Nephron progenitor cell (in vitro differentiated cells): ENCODE measurements at regions not wholly inside any gene's neighbourhood (a gene's known extent, or its start where the extent isn't known, plus 50 kb on each side); places are given as distances from the start of the nearest gene placed in this dataset.

Source experiments
- DNase-seq: peaks from one replicate; pipeline ENCODE4 v3.0.0; 2021
- H3K27ac Mint-ChIP-seq: 2 replicates; pipeline ENCODE4 v1.8.0; 2021; ENCODE audit warnings: mild to moderate bottlenecking, moderate library complexity, mixed read lengths
- H3K27me3 Mint-ChIP-seq: 2 replicates; pipeline ENCODE4 v1.8.0; 2021; ENCODE audit warnings: mild to moderate bottlenecking, low read depth, mixed read lengths; ENCODE audit not compliant: poor library complexity
- H3K36me3 Mint-ChIP-seq: 2 replicates; pipeline ENCODE4 v1.8.0; 2021; ENCODE audit warnings: low read depth, mixed read lengths
- H3K4me1 Mint-ChIP-seq: 2 replicates; pipeline ENCODE4 v1.8.0; 2021; ENCODE audit warnings: mixed read lengths
- H3K4me3 Mint-ChIP-seq: 2 replicates; pipeline ENCODE4 v1.8.0; 2021; ENCODE audit warnings: mild to moderate bottlenecking, moderate library complexity, mixed read lengths
- H3K9me3 Mint-ChIP-seq: 2 replicates; pipeline ENCODE4 v1.8.0; 2021; ENCODE audit warnings: mild to moderate bottlenecking, moderate library complexity, mixed read lengths
- CTCF ChIP-seq: fragments of 200-600 bp; sonication (generic); IDR thresholded peaks from 2 replicates; pipeline ENCODE4 v1.5.0; 2021; ENCODE audit warnings: antibody characterized with exemption

GRCh38 chr16:6841392-6841791 lies 491.3 kb upstream of the RBFOX1 start:
- Mint-ChIP-seq H3K27me3 (peaks cover 8% of the 10 kb centered on the region), H3K4me1 (no peaks in the 10 kb centered on the region), H3K27ac (no peak overlapping the region), H3K4me3 (no peak overlapping the region), H3K36me3 (no peaks in the 10 kb centered on the region), H3K9me3 (peaks cover 16% of the 10 kb centered on the region)
- no peak for TF ChIP-seq CTCF
- no peak for DNase-seq

- DNase-seq = no peak
- Mint-ChIP-seq H3K9me3 (no peaks in the 10 kb centered on the region), H3K36me3 (no peaks in the 10 kb centered on the region), H3K27me3 (peaks cover 7% of the 10 kb centered on the region), H3K4me3 (no peak overlapping the region), H3K4me1 (no peaks in the 10 kb centered on the region), H3K27ac (no peak overlapping the region)
- TF ChIP-seq CTCF = no peak
These were observed 494.9 kb upstream of the RBFOX1 start for GRCh38 chr16:6837722-6838121.

- H3K27me3 Mint-ChIP-seq = peaks cover 7% of the 10 kb centered on the region
- H3K4me1 Mint-ChIP-seq = no peaks in the 10 kb centered on the region
- no peaks in the 10 kb centered on the region for H3K9me3 Mint-ChIP-seq
- H3K36me3 Mint-ChIP-seq = no peaks in the 10 kb centered on the region
- DNase-seq = no peak
- H3K27ac Mint-ChIP-seq = no peak overlapping the region
- TF ChIP-seq CTCF = no peak
- no peak overlapping the region for H3K4me3 Mint-ChIP-seq
These were observed 495.9 kb upstream of the RBFOX1 start for GRCh38 chr16:6836766-6837165.

GRCh38 chr16:6835941-6836340 lies 496.7 kb upstream of the RBFOX1 start:
- no peak for DNase-seq
- Mint-ChIP-seq H3K27me3 (peaks cover 7% of the 10 kb centered on the region), H3K4me3 (no peak overlapping the region), H3K36me3 (no peaks in the 10 kb centered on the region), H3K27ac (no peak overlapping the region), H3K9me3 (no peaks in the 10 kb centered on the region), H3K4me1 (no peaks in the 10 kb centered on the region)
- no peak for TF ChIP-seq CTCF

GRCh38 chr16:6835516-6835915 lies 497.1 kb upstream of the RBFOX1 start:
- Mint-ChIP-seq H3K4me3 (no peak overlapping the region), H3K36me3 (no peaks in the 10 kb centered on the region), H3K9me3 (no peaks in the 10 kb centered on the region), H3K27me3 (peaks cover 7% of the 10 kb centered on the region), H3K27ac (no peak overlapping the region), H3K4me1 (no peaks in the 10 kb centered on the region)
- no peak for DNase-seq
- no peak for TF ChIP-seq CTCF

- Mint-ChIP-seq H3K9me3 (no peaks in the 10 kb centered on the region), H3K36me3 (no peaks in the 10 kb centered on the region), H3K4me3 (no peak overlapping the region), H3K27ac (no peak overlapping the region), H3K27me3 (peaks cover 17% of the 10 kb centered on the region), H3K4me1 (peaks cover 16% of the 10 kb centered on the region)
- DNase-seq = no peak
- no peak for TF ChIP-seq CTCF
These were observed 504.0 kb upstream of the RBFOX1 start for GRCh38 chr16:6828690-6829089.
